ENCODE measurements at regions not wholly inside any gene's neighbourhood (a gene's known extent, or its start where the extent isn't known, plus 50 kb on each side); places are given as distances from the start of the nearest gene placed in this dataset.

GRCh38 chr20:12399110-12399836 lies 481.6 kb downstream of the BTBD3 start:
- Histone ChIP-seq H3K27me3 (no peaks in the 10 kb centered on the region), H3K4me3 (no peak overlapping the region), H3K36me3 (no peaks in the 10 kb centered on the region), H3K27ac (no peak overlapping the region), H3K4me1 (no peaks in the 10 kb centered on the region), H3K9me3 (no peaks in the 10 kb centered on the region)
- TF ChIP-seq CTCF (IDR thresholded peaks at IDR 0.05): no peak
- no peak for DNase-seq (ENCODE audit: low spot score in 2 of 2)
- intact Hi-C loops (cut with DNase I): loop anchor here (10.0 kb wide), 1 partner anchor 56 kb away; no protein-coding TSS in a partner anchor

GRCh38 chr20:12404941-12405340 lies 487.2 kb downstream of the BTBD3 start:
- no peaks in the 10 kb centered on the region for H3K36me3 ChIP-seq
- no peak overlapping the region for H3K27ac ChIP-seq
- H3K27me3 ChIP-seq: no peaks in the 10 kb centered on the region
- TF ChIP-seq CTCF (IDR thresholded peaks at IDR 0.05): no peak
- intact Hi-C loops (cut with DNase I): no loop called here
- DNase-seq (ENCODE audit: low spot score in 2 of 2): no peak
- H3K9me3 ChIP-seq: peaks cover 0 to 18% of the 10 kb centered on the region in 2 donors
- H3K4me1 ChIP-seq: no peaks in the 10 kb centered on the region
- H3K4me3 ChIP-seq: no peak overlapping the region

- Histone ChIP-seq H3K27ac (no peak overlapping the region), H3K36me3 (no peaks in the 10 kb centered on the region), H3K27me3 (no peaks in the 10 kb centered on the region), H3K4me1 (no peaks in the 10 kb centered on the region), H3K4me3 (no peak overlapping the region), H3K9me3 (peaks cover 0 to 18% of the 10 kb centered on the region in 2 donors)
- no peak for TF ChIP-seq CTCF (IDR thresholded peaks at IDR 0.05)
- no peak for DNase-seq (ENCODE audit: low spot score in 2 of 2)
- intact Hi-C loops (cut with DNase I): no loop called here
These were observed 489.3 kb downstream of the BTBD3 start for GRCh38 chr20:12406978-12407377.

GRCh38 chr20:12409501-12409900 lies 491.8 kb downstream of the BTBD3 start:
- intact Hi-C loops (cut with DNase I): no loop called here
- DNase-seq (ENCODE audit: low spot score in 2 of 2): no peak
- TF ChIP-seq CTCF (IDR thresholded peaks at IDR 0.05): no peak
- no peaks in the 10 kb centered on the region for H3K36me3 ChIP-seq
- H3K27me3 ChIP-seq: no peaks in the 10 kb centered on the region
- no peak overlapping the region for H3K27ac ChIP-seq
- H3K4me1 ChIP-seq: no peaks in the 10 kb centered on the region
- peaks cover 0 to 18% of the 10 kb centered on the region in 2 donors for H3K9me3 ChIP-seq
- H3K4me3 ChIP-seq: no peak overlapping the region

GRCh38 chr20:12410783-12411182 lies 493.1 kb downstream of the BTBD3 start:
- Histone ChIP-seq H3K36me3 (no peaks in the 10 kb centered on the region), H3K4me3 (no peak overlapping the region), H3K4me1 (no peaks in the 10 kb centered on the region), H3K27ac (no peak overlapping the region), H3K9me3 (peaks cover 0 to 18% of the 10 kb centered on the region in 2 donors), H3K27me3 (no peaks in the 10 kb centered on the region)
- DNase-seq (ENCODE audit: low spot score in 2 of 2): no peak
- intact Hi-C loops (cut with DNase I): no loop called here
- TF ChIP-seq CTCF (IDR thresholded peaks at IDR 0.05): no peak
